ENCODE measurements at regions not wholly inside any gene's neighbourhood (a gene's known extent, or its start where the extent isn't known, plus 50 kb on each side); places are given as distances from the start of the nearest gene placed in this dataset.

DNA sequence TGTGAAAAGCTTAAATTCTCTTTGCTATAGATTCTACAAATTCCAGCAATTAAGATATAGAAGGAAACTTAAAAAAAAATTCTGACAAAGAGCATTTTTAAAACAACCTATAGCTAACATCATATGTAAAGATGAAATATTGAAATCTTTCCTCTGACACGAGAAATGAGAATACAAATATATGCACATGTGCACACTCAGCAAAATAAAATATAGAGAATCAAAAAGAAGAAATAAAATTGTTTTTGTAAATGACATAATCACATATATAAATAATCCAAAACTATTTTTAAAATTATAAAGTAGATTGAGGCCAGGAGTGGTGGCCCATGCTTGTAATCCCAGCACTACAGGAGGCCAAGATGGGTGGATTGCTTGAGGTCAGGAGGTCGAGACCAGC lies 265.1 kb downstream of the IRX2 start:
- no peak for DNase-seq

DNA sequence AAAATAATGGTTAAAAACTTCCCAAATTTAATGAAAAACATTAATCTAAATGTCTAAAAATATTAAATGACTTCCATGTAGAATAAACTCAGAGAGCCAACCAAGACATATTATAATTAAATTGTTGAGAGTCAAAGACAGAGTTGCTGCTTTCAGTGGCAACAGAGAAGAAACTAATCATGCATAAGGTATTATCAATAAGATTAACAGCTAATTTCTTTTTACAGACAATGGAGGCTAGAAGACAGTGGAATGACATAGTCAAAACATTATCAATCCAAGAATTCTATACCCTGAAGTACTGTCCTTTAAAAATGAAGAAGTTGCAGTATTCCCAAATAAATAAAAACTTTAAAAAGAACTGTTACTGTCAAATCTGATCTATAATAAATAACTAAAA lies 268.7 kb downstream of the IRX2 start:
- DNase-seq = no peak

DNA sequence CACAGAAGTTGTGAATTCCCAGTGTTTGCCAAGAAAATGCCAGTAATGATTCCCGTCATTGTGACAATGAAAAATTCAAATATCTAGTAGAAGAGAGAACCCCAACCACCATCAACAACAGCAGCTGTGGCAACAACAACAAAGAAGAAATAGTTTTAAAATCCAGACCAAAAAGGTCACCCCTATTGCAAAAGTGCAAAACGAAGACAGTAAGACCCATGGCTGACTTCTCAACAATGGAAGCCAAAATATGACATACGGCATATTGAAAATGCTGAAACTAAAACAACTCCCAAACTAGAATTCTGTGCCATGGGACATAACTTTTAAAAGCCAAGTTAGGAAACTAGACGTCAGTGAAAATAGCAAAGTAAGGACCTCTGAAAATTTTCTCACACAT lies 270.6 kb downstream of the IRX2 start:
- no peak for DNase-seq

DNA sequence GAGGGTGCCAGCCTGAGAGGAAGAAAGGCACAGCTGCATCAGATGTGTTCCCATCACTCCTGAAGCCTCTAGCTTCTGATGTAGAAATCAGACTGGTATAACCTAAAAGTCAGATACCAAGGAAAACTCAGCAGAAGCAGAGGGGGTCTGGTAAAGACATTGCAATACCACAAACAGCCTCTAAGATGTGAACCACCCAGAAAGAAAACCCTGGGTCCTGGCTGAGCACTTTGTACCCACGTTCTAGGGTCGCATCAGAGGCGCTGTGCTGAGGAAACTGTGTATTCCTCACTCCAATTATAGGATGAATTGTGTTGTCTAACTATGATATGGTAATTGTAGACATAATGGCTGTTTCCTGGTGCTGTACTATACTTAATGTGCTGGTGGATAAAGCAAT lies 275.6 kb downstream of the IRX2 start:
- no peak for DNase-seq

DNA sequence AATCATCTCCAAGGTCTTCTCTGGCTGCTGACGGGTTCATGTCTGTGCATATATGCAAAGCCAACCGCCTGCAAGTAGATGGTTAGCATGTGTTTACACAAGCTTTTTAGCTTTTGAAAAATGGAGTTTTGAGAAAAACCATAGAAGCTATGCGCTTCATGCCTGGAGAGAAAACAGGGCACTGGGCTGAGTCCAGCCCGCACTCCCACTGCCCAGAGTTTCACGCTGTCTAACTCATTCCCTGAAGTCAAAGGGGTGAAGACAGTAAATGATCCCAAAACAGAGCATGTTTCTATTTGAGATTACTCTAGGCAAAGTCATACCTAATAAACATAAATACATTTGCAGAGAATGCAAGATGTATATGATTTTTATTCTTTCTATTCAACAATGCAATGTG lies 278.8 kb downstream of the IRX2 start:
- no peak for DNase-seq

DNA sequence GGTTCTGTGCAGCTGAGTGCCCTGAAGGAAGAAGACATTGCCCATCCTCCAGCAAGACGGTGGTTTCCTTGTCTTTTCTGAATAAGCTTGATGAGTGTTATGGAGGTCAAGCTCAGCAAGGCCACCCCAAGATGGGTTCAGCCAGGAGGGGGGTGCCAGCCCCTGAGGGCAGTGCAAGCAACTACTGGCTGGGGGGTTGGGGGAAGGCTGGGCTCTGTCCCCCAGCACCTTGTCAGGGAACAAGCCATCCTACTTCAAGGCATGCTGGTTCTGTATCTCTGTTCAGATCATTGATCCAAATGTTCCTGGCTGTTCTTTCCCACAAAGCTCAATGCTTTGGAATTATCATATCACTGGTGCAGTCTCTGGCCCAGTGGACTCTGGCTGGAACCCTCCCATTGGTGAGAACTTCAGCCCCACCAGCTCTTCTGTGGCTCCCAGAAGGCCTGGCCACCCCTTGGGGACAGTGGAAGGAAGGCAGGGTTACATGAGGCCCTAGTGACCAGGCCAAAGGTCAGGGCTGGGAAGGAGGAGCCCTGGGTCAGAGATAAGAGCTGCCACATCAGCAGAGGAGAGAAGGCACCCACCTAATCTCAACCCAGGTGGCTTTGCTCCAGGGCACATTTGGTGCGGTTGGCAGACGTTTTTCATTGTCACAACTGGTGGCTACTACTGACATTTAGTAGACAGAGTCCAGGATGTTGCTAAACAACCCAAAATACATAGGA lies 280.2 kb downstream of the IRX2 start:
- DNase-seq = no peak

DNA sequence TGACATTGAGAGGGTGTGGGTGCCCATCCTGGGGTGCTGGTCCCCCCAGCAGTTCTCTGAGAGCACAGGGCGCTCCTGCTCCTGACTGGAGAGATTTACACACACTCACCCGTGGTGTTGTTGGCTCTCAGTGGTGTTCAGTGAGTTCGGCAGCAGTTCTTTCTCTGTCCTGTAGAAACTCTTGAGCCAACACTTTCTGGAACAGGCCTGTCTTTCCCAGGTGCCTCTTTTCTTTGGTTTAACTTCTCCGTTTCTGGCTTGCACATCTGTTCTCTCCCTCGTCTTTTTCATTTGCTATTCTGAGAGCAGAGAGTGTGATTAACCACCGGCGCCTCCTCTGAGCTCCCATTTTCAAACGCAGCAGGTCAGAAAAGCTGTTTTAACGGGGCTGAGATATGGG lies 284.5 kb downstream of the IRX2 start:
- DNase-seq = no peak

DNA sequence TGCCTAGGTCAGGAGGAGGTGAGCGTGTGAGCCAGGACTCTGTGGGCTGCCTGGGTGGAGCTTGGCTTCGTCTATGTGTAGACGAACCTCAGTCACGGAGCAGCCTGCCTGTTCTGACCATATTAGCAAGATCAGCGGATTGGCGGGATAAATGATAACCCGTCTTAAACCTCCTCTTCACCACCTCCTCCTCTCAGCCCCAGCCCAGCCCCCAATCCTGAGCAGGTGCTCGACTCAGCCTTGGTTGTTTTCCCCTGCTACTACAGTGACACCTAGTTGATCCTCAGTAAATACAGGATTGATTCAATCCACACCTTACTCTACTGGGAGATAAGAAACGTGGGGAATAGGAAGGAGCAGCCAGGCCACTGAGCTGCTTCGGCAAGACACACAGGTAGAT lies 286.1 kb downstream of the IRX2 start:
- DNase-seq = no peak

DNA sequence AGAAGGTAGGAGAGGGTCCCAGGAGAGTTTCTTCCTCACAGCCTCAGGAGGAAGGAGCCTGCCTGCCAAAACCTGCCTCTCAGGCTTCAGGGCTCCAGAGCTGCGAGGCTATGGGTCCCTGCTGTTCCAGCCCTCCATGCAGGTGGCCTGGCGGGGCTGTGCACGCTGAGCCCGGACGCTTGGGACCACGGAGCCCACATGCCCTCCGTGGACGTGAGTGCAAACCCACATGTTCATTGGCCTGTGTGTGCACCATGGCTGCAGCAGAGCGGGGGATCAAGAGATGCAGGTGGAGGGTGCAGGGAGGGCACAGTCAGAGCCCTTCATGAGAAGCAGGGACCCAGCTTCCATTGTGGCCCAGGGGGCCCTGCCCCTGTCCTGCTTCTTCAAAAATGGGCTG lies 287.3 kb downstream of the IRX2 start:
- DNase-seq = no peak

DNA sequence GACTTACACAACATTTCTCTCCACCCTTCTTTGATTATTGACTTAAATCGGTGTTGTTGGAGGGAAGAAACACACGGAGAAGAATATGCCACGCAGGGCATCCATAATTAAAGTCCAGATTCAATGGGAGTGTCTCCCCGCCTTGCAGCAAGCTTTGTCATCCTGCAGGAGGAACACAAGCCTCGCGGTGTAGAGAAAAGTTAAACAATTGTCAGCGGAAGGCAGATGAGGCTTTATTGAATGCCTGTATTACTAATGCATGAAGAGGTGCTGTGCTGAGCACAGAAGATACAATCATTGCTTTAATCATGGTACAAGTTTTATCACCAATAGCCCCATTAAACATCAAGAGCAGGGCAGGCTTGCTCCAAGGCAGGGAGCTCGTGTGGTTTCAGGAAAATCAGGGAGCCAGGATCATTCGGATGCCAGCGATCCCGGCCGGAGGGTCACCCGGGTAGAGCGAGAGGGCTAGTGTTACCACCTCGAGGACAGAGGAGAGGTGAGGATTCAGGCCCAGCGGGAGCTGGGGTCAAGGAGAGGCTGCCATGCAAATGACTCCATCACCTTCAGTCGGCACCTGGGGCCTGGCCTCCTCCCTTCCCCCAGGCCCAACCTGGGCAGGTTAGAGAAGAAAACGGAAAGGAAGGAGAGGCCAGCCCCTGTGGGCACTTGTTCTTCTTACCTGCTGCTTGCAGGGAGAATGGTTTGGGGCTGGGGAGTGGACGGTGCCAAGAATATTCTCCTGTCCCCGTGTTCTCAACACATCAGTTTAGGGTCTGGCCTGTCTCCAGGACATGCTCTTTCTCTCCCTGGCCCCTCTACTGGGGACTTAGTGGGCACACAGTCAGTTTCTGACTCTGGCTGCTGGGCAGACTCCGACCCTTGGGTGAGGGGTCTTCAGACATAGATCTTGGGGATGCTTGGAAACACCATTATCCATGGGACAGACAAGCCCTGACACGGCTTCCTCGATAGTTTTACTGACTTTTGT lies 289.5 kb downstream of the IRX2 start:
- no peak for DNase-seq

DNA sequence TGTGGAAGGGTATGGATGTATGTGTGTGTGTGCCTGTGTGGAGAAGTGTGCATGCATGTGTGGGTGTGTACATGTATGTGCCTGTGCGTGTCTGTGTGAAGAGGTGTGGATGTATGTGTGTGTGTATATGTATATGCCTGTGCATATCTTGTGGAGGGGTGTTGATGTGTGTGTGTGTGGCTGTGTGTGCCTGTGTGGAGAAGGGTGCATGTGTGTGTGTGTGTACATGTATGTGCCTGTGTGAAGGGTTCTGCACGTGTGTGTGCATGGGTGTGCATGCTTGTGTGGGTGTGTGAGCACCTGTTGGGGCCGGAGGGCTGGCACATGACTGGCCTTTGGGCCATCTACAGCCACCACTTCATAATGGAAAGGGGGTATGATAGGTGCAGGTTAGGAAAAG lies 291.4 kb downstream of the IRX2 start:
- no peak for DNase-seq

DNA sequence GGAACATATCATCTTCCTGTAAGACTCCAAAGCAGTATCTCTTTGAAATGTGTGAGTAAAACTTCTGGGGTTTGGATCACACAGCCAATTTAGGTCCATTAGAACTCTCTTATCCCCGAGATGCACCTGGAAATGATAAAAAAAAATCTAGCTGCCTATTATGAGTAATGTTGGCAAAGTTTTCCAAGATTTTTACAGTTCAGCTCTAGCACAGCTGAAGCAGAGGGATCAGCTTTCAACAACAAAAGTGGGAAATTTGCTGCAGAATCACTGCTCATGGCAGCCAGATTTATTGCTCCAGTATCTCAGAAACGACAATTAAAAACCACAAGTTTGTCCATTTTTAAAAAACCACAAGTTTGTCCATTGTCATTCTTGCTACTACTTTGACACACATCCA lies 292.2 kb downstream of the IRX2 start:
- no peak for DNase-seq

DNA sequence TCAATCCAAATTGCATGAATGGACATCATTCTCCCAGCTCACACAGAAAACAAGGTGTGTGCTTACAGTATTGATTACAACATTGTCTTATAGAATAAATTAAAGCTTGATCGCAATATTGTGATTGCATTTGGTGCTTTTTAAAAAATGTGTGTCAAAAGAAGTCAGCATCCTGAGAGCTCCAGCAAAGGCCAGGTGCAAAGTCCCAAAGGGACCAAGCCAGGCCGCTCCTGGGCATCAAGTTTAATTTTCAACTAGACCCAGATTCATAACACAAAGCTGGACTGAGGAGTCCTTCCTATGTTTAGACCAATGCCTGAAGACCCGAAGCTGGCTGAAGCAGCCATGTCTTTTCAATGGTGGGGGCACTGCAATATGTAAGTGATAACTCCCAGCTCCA lies 295.6 kb downstream of the IRX2 start:
- DNase-seq = no peak

DNA sequence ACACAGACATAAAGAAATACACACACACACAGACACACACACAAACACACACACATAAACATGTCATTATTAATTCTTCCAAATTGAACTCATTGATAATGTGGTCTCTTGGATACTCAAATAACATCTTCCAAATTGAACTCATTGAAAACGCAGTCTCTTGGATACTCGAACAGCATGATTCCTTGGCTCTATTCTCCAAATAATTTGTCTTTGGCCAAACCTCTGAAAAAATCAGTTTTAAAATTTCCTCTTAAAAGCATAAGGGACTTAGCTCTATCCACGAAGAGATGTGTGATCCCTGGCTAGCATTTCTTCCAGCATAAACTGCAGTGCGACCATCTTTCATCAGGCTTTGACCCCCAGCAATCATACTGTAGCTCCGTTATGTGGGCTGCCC lies 296.6 kb downstream of the IRX2 start:
- DNase-seq = no peak

DNA sequence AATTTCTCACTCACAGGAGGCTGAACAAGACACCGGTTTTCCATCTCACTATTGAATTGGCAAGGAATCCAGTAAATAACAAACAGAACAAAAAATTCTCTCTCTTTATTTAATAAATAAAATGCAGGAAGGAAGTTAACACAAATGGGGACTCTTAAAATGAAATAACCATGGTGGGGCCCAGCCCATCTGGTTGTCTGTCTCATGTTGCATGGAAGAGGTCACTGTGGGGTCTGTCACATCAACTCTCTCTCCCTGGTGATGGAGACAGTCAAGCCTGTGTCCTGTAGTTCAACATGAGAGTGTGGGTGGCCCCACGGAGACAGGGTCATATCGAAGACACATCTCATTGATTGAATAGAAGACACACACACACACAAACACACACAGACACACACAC lies 297.7 kb downstream of the IRX2 start:
- no peak for DNase-seq

DNA sequence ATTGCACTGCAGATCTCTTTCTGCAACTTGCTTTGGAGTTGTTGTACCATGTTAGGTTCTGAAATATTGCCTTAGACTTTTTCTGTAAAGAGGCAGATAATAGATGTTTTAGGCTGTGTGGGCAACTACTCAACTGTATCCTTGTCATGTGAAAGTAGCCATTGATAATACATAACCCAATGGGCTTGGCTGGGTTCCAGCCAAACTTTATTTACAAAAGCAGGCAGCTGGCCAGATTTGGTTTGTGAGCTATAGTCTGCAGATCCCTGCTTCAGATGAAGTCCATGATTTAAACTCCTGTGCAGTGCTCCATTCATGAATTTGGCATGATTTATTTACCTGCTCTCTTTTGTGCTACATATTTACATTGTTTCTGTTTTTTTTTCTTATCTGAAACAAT lies 300.4 kb downstream of the IRX2 start:
- no peak for DNase-seq

DNA sequence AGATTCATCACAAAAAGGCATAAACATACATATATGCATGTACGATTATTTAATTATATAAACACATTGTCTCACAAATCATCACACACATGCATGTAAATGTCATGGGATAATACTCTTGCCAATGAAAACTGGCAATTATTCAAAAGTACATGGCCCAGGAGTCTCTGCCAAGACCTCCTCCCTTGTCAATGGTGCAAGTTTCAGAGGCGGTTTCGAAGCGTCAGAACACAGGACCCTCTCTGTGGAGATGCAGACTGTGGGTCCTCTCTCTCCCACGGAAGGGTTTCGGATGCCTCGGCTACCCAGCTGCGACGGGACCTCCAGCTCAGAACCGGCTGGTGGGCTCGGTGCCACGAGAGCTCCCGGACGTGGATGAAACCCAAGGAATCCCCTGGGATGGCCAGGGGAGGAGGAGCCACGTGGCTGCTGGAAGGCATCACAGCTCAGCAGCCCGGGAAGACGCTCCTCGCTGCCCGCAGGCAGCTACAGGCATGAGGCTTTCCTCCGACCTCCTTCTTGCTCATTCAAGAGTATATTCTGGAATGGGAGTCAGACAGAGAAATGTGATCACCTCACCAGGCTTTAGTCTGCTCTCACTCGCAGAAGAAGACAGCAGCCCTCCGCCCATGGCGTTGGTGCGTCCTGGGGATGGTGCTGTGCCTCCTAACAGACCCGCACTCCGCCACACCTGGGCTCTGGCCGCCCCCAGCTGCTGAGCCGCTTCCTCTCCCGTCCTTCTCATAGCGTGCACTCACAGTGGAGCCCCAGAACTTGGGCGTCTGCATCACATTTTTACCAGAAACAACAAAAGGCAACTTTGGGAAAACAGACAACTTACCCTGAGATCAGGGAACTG lies 308.8 kb downstream of the IRX2 start:
- DNase-seq = no peak

DNA sequence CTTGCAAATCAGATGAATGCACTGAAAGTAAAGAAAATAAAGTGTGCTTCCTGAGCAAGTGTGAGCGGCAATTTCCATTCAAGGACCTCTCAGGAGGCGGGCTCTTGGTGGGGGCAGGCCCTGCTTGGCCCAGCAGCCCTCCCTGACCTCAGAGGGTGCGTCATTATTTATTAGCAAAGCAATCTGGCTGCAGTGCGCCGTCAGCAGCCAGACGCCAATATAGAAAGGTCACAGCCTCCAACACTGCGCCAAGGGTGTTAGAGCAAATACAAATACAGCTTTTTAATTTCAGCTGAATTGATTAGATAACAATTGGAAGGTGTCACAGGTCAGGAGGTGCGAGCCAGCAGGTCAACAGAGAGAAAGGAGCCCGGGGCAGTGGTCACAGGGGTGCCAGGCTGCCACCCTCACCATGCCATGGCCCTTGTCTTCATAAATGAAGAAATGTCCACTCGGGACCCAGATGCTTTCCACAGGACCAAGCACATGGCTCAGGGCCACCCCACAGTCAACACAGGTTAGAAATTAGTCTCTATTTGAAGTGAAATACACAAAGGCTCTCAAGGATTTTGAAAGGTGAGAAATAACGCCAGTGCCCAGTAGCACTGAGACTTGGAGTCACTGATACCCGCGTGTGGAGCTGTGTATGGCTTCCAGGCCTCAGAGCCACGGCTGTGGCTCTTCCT lies 309.8 kb downstream of the IRX2 start:
- DNase-seq = no peak

DNA sequence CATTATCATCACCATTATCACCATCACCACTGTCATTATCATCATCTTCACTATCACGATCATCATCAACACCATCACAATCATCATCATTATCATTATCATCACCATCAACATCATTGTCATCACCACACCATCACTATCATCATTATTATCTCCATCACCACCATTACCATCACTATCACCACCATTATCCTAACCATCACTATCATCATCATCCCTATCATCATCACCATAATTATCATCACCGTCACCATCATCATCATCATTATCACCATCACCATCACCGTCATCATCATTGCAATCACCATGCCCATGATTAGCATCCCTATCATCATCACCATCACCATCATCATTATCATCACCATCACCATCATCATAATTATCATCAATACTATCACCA lies 311.9 kb downstream of the IRX2 start:
- no peak for DNase-seq

DNA sequence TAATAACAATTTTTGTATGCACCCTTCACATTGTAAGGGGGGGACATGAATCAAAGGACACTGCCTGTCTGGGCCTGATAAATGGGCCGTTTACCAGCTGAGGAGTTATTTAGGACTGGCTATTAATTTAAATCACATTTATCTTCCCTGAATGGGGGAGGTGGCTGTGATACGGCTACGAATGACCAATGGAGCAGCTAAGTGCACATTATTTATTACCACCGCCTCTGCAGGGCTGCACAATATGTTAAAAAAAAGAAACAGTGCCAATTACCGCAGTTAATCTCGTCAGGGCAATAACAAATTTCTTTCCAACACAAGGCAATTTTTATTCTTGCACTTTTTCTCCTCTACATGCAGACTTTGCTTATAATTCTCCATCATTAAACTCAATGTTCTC lies 318.4 kb downstream of the IRX2 start:
- DNase-seq = no peak

DNA sequence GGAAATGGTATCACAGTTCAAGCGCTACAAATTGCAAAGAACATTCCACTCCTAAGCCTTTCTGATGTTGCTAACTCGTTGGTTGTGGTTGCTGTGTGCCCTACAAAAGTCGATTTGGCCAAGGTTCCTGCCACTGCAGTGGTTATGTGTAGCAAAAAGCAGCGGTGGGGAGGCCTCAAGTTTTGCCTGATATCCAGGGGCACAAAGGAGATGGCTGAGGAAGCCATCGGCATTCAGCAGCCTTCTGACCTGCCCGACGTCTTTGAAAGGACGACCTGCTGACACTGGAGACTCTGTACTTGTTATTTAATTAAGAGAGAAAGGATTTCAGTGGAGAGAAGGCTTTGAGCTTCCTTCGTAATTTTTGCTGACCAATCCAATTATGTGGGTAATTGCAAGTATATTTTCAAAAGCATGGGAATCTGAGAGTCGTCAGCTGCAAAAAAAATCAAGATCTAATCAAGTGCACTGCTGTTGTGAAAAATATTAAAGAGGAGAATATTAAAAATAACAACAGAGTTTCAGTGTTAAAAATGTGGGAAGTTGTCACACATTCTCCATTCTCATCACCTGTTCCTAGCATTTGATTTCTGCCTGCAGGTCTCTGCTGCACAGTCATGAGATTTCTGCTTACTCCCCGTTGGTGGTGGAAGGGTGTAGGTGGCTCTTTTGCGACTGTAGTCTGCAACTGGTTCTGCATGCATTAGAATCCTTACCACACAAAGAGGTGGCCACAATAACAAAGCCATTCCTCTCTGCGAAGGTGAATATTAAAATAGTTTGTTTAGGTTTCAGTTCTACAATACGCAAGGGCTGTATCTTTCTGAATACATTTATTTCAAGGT lies 319.2 kb downstream of the IRX2 start:
- DNase-seq = no peak

DNA sequence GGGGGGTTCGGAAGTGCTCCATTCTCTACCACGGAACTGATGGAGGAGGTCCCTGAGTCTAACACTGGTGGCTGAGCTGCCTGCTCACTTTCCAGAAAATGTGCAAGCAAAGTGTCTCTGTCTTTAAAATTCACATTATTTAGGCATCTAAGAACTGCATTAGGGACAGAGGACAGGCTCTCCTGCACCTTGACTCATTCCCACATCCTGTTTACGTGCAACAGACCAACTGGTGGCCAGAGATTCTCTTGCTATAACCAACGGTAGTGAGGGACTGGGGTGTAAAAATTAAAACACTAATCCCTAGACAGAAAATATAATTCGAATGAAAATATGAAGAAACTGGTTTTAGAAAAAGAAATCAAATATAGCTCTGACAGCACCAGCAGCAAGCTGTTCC lies 320.9 kb downstream of the IRX2 start:
- DNase-seq = no peak
